Right atrium auricular region (tissue), 2 donors: ENCODE measurements at regions not wholly inside any gene's neighbourhood (a gene's known extent, or its start where the extent isn't known, plus 50 kb on each side); places are given as distances from the start of the nearest gene placed in this dataset.

Experiments used
- DNase-seq: peaks from one replicate; pipeline ENCODE4 v3.0.0-alpha.2; 2019; ENCODE audit warnings: low spot score
- H3K27ac ChIP-seq, 2 donors: fragments of 200-600 bp; sonication (generic); 1 replicate in 1 of 2; 2 replicates in 1 of 2; pipeline ENCODE4 v1.5.1; 2016 to 2019
- H3K27me3 ChIP-seq, 2 donors: fragments of 200-600 bp; sonication (generic); one replicate each; pipeline versions ENCODE4 v1.5.1 to v1.6.0; 2017 to 2019
- H3K36me3 ChIP-seq: fragments of 200-600 bp; sonication (generic); one replicate; pipeline ENCODE4 v1.5.1; 2016
- H3K4me1 ChIP-seq, 2 donors: fragments of 200-600 bp; sonication (generic); one replicate each; pipeline versions ENCODE4 v1.5.1 to v1.6.0; 2017 to 2019
- H3K4me3 ChIP-seq, 2 donors: fragments of 200-600 bp; sonication (generic); 1 replicate in 1 of 2; 2 replicates in 1 of 2; pipeline ENCODE4 v1.5.1; 2017 to 2019; ENCODE audit warnings: mild to moderate bottlenecking in 1 of 2, moderate library complexity in 1 of 2
- H3K9me3 ChIP-seq, 2 donors: fragments of 200-600 bp; sonication (generic); one replicate each; pipeline ENCODE4 v1.5.1; 2019
- CTCF ChIP-seq, 2 donors: fragments of 200-600 bp; sonication (generic); IDR thresholded peaks; one replicate each; pipeline ENCODE4 v1.5.1; 2019; ENCODE audit warnings: antibody characterized with exemption in 2 of 2

DNA sequence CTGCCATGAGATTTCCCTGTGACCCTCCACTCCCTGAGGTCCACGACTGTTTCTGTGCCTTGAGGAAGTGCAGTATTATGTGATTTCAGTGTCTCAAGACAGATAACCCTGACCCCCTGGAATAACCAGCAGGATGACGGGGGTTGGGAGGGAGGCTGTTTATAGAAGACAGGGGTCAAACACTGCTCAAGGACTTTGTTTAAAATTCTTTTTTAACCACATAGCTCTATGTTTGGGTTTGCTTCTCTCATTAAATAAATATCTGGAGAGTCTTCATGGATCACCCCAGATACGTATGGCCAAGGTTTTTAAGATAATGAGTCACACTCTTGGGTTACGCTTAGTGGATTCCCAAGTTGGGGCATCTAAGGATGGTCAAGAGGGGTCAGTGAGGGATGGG, 523.8 kb upstream of the TNP1 start:
- DNase-seq = no peak
- H3K9me3 ChIP-seq = no peaks in the 10 kb centered on the region
- H3K4me1 ChIP-seq = peaks cover 0 to 17% of the 10 kb centered on the region in 2 donors
- no peak for TF ChIP-seq CTCF (IDR thresholded peaks at IDR 0.05)
- H3K36me3 ChIP-seq = no peaks in the 10 kb centered on the region
- no peaks in the 10 kb centered on the region for H3K27me3 ChIP-seq
- no peak overlapping the region for H3K4me3 ChIP-seq
- H3K27ac ChIP-seq = peak overlapping the region in 1 of 2 donors; percentile 48

GRCh38 chr2:217382794-217383193, 522.9 kb upstream of the TNP1 start:
- no peaks in the 10 kb centered on the region for H3K27me3 ChIP-seq
- H3K9me3 ChIP-seq = no peaks in the 10 kb centered on the region
- no peak overlapping the region for H3K4me3 ChIP-seq
- H3K36me3 ChIP-seq = no peaks in the 10 kb centered on the region
- peaks cover 0 to 17% of the 10 kb centered on the region in 2 donors for H3K4me1 ChIP-seq
- TF ChIP-seq CTCF (IDR thresholded peaks at IDR 0.05) = no peak
- peak overlapping the region; percentile 14 to 48 for H3K27ac ChIP-seq
- no peak for DNase-seq

DNA sequence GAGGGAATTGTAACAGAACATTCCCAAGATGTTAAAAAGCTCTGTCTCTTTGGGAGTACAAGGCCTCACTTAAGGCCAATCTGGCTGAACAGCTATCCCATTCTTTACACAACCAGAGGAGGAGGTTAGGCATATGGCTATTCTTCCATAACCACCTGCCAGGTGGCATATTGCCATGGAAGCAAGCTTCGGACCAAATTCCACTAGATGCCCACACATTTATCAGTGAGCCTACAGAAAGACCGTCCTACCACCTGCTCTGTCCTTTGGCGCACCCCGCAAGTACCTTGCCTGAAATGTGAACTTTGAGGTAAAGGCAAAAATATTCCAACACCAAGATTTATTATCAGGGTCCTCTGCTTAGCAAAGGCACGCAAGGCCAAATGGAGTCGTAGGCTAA, 519.9 kb upstream of the TNP1 start:
- H3K4me1 ChIP-seq = peaks cover 0 to 13% of the 10 kb centered on the region in 2 donors
- H3K4me3 ChIP-seq = no peak overlapping the region
- H3K36me3 ChIP-seq = no peaks in the 10 kb centered on the region
- no peaks in the 10 kb centered on the region for H3K9me3 ChIP-seq
- no peak for DNase-seq
- H3K27ac ChIP-seq = no peak overlapping the region
- TF ChIP-seq CTCF (IDR thresholded peaks at IDR 0.05) = no peak
- H3K27me3 ChIP-seq = no peaks in the 10 kb centered on the region

- no peak overlapping the region for H3K27ac ChIP-seq
- TF ChIP-seq CTCF (IDR thresholded peaks at IDR 0.05) = no peak
- peaks cover 0 to 25% of the 10 kb centered on the region in 2 donors for H3K4me1 ChIP-seq
- H3K9me3 ChIP-seq = no peaks in the 10 kb centered on the region
- no peak for DNase-seq
- H3K36me3 ChIP-seq = no peaks in the 10 kb centered on the region
- H3K27me3 ChIP-seq = no peaks in the 10 kb centered on the region
- H3K4me3 ChIP-seq = no peak overlapping the region
Measured at GRCh38 chr2:217372794-217373193, 512.9 kb upstream of the TNP1 start.

GRCh38 chr2:217371781-217372213, 511.9 kb upstream of the TNP1 start:
- Histone ChIP-seq H3K4me3 (no peak overlapping the region), H3K27ac (no peak overlapping the region), H3K9me3 (no peaks in the 10 kb centered on the region), H3K36me3 (no peaks in the 10 kb centered on the region), H3K4me1 (peaks cover 0 to 25% of the 10 kb centered on the region in 2 donors), H3K27me3 (no peaks in the 10 kb centered on the region)
- no peak for DNase-seq
- TF ChIP-seq CTCF (IDR thresholded peaks at IDR 0.05) = no peak

DNA sequence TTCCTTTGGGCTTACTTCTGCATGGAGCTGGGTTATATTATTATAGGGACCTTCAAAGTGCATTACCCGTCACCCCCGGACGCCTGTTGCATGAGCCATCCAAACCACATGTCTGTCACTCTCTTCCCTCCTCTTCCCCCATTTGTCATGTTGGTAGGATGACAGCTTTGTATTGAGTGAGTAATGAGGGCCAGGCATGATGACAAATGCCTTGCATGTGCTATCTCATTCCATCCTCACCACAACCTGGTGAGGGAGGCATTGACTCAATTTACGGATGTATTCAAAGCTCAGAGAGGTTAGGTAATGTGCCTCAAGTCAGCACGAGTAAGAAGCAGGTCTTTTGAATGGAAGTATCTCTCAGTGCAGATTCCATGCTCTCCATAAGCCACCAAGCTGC, 510.5 kb upstream of the TNP1 start:
- H3K27ac ChIP-seq = no peak overlapping the region
- no peak for DNase-seq
- TF ChIP-seq CTCF (IDR thresholded peaks at IDR 0.05) = no peak
- H3K9me3 ChIP-seq = no peaks in the 10 kb centered on the region
- no peak overlapping the region for H3K4me3 ChIP-seq
- peaks cover 0 to 25% of the 10 kb centered on the region in 2 donors for H3K4me1 ChIP-seq
- H3K27me3 ChIP-seq = no peaks in the 10 kb centered on the region
- H3K36me3 ChIP-seq = no peaks in the 10 kb centered on the region
